ENCODE measurements at regions not wholly inside any gene's neighbourhood (a gene's known extent, or its start where the extent isn't known, plus 50 kb on each side); places are given as distances from the start of the nearest gene placed in this dataset.

GRCh38 chr1:116826818-116827606, 72.8 kb downstream of the CD2 start:
- TF ChIP-seq, protein P1, sequence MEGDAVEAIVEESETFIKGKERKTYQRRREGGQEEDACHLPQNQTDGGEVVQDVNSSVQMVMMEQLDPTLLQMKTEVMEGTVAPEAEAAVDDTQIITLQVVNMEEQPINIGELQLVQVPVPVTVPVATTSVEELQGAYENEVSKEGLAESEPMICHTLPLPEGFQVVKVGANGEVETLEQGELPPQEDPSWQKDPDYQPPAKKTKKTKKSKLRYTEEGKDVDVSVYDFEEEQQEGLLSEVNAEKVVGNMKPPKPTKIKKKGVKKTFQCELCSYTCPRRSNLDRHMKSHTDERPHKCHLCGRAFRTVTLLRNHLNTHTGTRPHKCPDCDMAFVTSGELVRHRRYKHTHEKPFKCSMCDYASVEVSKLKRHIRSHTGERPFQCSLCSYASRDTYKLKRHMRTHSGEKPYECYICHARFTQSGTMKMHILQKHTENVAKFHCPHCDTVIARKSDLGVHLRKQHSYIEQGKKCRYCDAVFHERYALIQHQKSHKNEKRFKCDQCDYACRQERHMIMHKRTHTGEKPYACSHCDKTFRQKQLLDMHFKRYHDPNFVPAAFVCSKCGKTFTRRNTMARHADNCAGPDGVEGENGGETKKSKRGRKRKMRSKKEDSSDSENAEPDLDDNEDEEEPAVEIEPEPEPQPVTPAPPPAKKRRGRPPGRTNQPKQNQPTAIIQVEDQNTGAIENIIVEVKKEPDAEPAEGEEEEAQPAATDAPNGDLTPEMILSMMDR (IDR thresholded peaks at IDR 0.05; ENCODE audit: control extremely low read depth, extremely low read depth, low read depth, missing control alignments): no peak
- DNase-seq (ENCODE audit: extremely low spot score): peak; percentile 80
- CTCF ChIA-PET: interaction anchor here (0.7 to 2.1 kb wide), 13 partner anchors 9 to 233 kb away, joined by 3 to 15 read pairs (median 3); partner anchors contain the start of gene TTF2
- POLR2A ChIA-PET: interaction anchor here (0.6 to 1.1 kb wide), 4 partner anchors 88 to 258 kb away, joined by 3 read pairs; no protein-coding TSS in a partner anchor

GRCh38 chr1:116827607-116828105, 73.4 kb downstream of the CD2 start:
- ChIA-PET POLR2A (interaction anchor here (0.9 to 1.0 kb wide), 2 partner anchors 90 to 259 kb away, joined by 3 read pairs; no protein-coding TSS in a partner anchor), CTCF (interaction anchor here (0.7 to 2.1 kb wide), 13 partner anchors 8 to 232 kb away, joined by 3 to 15 read pairs (median 3); partner anchors contain the start of gene TTF2)
- no peak for DNase-seq (ENCODE audit: extremely low spot score)
- TF ChIP-seq, protein P1 (IDR thresholded peaks at IDR 0.05; ENCODE audit: control extremely low read depth, extremely low read depth, low read depth, missing control alignments): no peak

DNA sequence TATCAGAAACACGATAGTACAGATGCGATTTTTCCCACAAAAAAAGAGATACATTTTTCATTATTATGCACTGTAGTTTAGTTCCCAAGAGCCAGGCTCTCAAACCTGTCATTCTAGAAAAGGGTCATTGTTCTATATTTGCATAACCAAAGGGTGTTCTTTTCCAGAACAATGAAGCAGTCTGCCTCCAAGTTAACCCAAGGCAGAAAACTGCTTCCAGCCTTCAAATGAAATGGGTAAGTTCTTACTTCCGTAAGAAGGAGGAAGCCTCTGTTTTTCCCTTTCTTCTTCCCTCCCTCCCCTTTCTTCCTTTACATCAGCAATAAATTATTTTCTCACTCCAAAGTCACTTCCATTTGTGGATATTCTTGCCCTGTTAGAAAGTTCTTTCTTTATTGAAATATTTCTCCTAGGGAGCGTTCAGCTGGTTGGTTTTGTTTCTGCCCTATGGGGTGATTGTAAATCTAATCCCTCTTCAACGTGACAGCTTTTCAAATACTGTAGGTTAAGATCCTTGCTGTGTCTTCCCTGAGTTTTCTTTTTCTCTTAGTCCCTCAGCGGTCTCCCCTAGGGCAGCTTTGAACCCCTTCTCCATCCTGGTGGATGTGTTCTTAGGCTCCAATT, 77.3 kb upstream of the PTGFRN start:
- no peak for DNase-seq (ENCODE audit: extremely low spot score)
- TF ChIP-seq, protein P1 (IDR thresholded peaks at IDR 0.05; ENCODE audit: control extremely low read depth, extremely low read depth, low read depth, missing control alignments): no peak
- ChIA-PET POLR2A (no interaction called here), CTCF (interaction anchor here (1.5 to 1.8 kb wide), 2 partner anchors 9 to 18 kb away, joined by 4 to 5 read pairs; no protein-coding TSS in a partner anchor)

DNA sequence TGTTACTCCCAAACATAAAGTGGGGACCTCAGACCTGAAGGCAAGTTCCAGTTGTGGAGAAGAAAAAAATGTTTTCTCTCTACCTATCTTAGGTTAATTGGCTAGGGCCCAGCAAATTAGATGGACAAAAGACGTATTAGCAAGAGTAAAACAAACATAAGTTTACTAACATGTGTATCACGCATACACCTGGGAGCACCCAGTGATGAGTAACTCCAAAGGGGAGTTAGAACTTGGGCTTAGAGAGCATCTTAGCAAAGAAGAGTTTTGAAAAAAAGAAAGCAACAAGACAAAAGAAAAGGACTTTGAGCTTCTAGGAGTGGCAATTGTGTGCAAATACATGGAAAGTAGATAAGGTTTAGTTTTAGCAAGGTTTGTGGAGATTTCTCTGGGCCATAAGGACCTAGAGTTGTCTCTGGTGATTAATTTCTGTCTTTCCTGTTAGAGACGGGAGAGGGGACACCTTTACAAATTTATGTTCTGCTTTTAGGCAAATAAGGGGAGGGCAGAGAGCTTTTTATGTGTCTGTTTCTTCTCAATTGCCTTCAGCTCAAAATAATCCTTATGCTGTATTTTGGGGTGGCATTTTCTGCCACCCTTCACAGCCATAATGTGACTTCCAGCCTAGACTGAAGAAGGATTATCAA, 76.7 kb upstream of the PTGFRN start:
- ChIA-PET CTCF (interaction anchor here (0.7 to 1.8 kb wide), 6 partner anchors 9 to 334 kb away, joined by 3 to 5 read pairs (median 4); no protein-coding TSS in a partner anchor), POLR2A (no interaction called here)
- no peak for DNase-seq (ENCODE audit: extremely low spot score)
- TF ChIP-seq, protein P1 (IDR thresholded peaks at IDR 0.05; ENCODE audit: control extremely low read depth, extremely low read depth, low read depth, missing control alignments): no peak

- TF ChIP-seq, protein P1 (IDR thresholded peaks at IDR 0.05; ENCODE audit: control extremely low read depth, extremely low read depth, low read depth, missing control alignments): no peak
- POLR2A ChIA-PET: no interaction called here
- no peak for DNase-seq (ENCODE audit: extremely low spot score)
- CTCF ChIA-PET: interaction anchor here (0.7 to 1.5 kb wide), 5 partner anchors 8 to 335 kb away, joined by 3 to 5 read pairs (median 3); no protein-coding TSS in a partner anchor
Measured at GRCh38 chr1:116833718-116834117, 76.0 kb upstream of the PTGFRN start.

GRCh38 chr1:116834595-116834994, 75.1 kb upstream of the PTGFRN start:
- CTCF ChIA-PET: interaction anchor here (0.7 kb wide), 2 partner anchors 97 to 924 kb away, joined by 3 read pairs; no protein-coding TSS in a partner anchor
- TF ChIP-seq, protein P1 (IDR thresholded peaks at IDR 0.05; ENCODE audit: control extremely low read depth, extremely low read depth, low read depth, missing control alignments): no peak
- POLR2A ChIA-PET: no interaction called here
- no peak for DNase-seq (ENCODE audit: extremely low spot score)

Measured in GM10248 (cell line).